H54 (cell line): ENCODE measurements at regions not wholly inside any gene's neighbourhood (a gene's known extent, or its start where the extent isn't known, plus 50 kb on each side); places are given as distances from the start of the nearest gene placed in this dataset.
"Not testable (repeated sequence)": the region's sequence is repeated elsewhere in the genome, so short reads cannot be mapped to it uniquely, and the experiment has no call there.

ENCODE experiments used
- DNase-seq: peaks from one replicate; pipeline ENCODE4 v3.0.0; 2011; ENCODE audit warnings: low spot score, mixed read lengths; ENCODE audit not compliant: insufficient read length
- FAIRE-seq: peaks from 3 replicates; lab custom pipeline; 2011; peaks lifted over from hg19 to GRCh38; lab: Jason Lieb, UNC
- POLR2A ChIP-seq: IDR thresholded peaks from 2 replicates; pipeline ENCODE4 v1.6.1; 2011; ENCODE audit warnings: low read depth, mild to moderate bottlenecking, low read length

GRCh38 chr10:8403711-8404371 is 349.4 kb downstream of the GATA3 start:
- DNase-seq (no peak), FAIRE-seq (no peak)
- no peak for TF ChIP-seq POLR2A

GRCh38 chr10:8404721-8405120 is 350.2 kb downstream of the GATA3 start:
- no peak for FAIRE-seq
- TF ChIP-seq POLR2A = no peak
- no peak for DNase-seq

- DNase-seq (no peak), FAIRE-seq (no peak)
- no peak for TF ChIP-seq POLR2A
These were observed 351.1 kb downstream of the GATA3 start for GRCh38 chr10:8405596-8405995.

GRCh38 chr10:8407501-8408021 is 353.1 kb downstream of the GATA3 start:
- no peak for DNase-seq
- FAIRE-seq = no peak
- TF ChIP-seq POLR2A = no peak

GRCh38 chr10:8410506-8410905 is 356.0 kb downstream of the GATA3 start:
- DNase-seq (no peak), FAIRE-seq (no peak)
- no peak for TF ChIP-seq POLR2A

GRCh38 chr10:8412541-8412940 is 358.1 kb downstream of the GATA3 start:
- no peak for DNase-seq
- no peak for FAIRE-seq
- TF ChIP-seq POLR2A = no peak

- not testable (repeated sequence) for DNase-seq, FAIRE-seq
These were observed 360.5 kb downstream of the GATA3 start for GRCh38 chr10:8415029-8415428.

GRCh38 chr10:8416192-8416701 is 361.8 kb downstream of the GATA3 start:
- FAIRE-seq (no peak), DNase-seq (no peak)
- TF ChIP-seq POLR2A = no peak

GRCh38 chr10:8416760-8417159 is 362.3 kb downstream of the GATA3 start:
- no peak for TF ChIP-seq POLR2A
- DNase-seq = no peak
- FAIRE-seq = no peak

- TF ChIP-seq POLR2A = no peak
- FAIRE-seq (no peak), DNase-seq (no peak)
These were observed 363.1 kb downstream of the GATA3 start for GRCh38 chr10:8417631-8418030.

GRCh38 chr10:8418631-8419030 is 364.1 kb downstream of the GATA3 start:
- TF ChIP-seq POLR2A = no peak
- DNase-seq = no peak
- FAIRE-seq = no peak

GRCh38 chr10:8420182-8420581 is 365.7 kb downstream of the GATA3 start:
- no peak for TF ChIP-seq POLR2A
- DNase-seq = no peak
- no peak for FAIRE-seq

- FAIRE-seq (no peak), DNase-seq (no peak)
- no peak for TF ChIP-seq POLR2A
These were observed 370.2 kb downstream of the GATA3 start for GRCh38 chr10:8424555-8425211.

- no peak for FAIRE-seq
- DNase-seq = no peak
- TF ChIP-seq POLR2A = no peak
These were observed 374.2 kb downstream of the GATA3 start for GRCh38 chr10:8428654-8429053.

- no peak for DNase-seq
- no peak for TF ChIP-seq POLR2A
- FAIRE-seq = no peak
These were observed 375.8 kb downstream of the GATA3 start for GRCh38 chr10:8430321-8430720.
